C4-2B (cell line): ENCODE measurements at regions not wholly inside any gene's neighbourhood (a gene's known extent, or its start where the extent isn't known, plus 50 kb on each side); places are given as distances from the start of the nearest gene placed in this dataset.

Experiments used
- H3K27ac ChIP-seq: fragments of 450-650 bp; 2 replicates; pipeline ENCODE4 v1.5.1; 2017
- ZFX ChIP-seq: fragments of 450-650 bp; IDR thresholded peaks from 2 replicates; pipeline ENCODE4 v1.6.1; 2017
- TF ChIP-seq, protein P1 (sequence below): fragments of 450-650 bp; conservative IDR thresholded peaks from 2 replicates; pipeline ENCODE4 v1.5.1; 2017; ENCODE audit warnings: mild to moderate bottlenecking

DNA sequence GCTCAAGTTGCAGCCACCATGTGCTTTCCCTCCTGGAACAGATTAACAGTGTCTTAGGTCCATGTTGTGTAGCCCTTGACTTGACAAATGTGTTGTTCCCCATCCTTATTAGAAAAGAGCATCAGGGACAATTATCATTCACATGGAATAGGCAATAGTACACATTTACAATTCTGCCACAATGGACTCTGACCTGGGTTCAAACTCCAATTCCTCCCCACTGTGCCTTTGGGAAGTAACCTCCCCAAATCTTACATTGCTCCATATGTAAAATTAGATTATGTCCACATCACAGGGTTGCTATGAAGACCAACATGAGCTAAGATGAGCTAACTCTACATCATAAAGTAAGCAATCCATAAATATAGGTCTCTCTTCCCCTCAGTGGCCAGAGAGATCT is 193.8 kb downstream of the NRP2 start:
- no peak overlapping the region for H3K27ac ChIP-seq
- no peak for TF ChIP-seq ZFX
- TF ChIP-seq, protein P1, sequence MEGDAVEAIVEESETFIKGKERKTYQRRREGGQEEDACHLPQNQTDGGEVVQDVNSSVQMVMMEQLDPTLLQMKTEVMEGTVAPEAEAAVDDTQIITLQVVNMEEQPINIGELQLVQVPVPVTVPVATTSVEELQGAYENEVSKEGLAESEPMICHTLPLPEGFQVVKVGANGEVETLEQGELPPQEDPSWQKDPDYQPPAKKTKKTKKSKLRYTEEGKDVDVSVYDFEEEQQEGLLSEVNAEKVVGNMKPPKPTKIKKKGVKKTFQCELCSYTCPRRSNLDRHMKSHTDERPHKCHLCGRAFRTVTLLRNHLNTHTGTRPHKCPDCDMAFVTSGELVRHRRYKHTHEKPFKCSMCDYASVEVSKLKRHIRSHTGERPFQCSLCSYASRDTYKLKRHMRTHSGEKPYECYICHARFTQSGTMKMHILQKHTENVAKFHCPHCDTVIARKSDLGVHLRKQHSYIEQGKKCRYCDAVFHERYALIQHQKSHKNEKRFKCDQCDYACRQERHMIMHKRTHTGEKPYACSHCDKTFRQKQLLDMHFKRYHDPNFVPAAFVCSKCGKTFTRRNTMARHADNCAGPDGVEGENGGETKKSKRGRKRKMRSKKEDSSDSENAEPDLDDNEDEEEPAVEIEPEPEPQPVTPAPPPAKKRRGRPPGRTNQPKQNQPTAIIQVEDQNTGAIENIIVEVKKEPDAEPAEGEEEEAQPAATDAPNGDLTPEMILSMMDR: no peak

DNA sequence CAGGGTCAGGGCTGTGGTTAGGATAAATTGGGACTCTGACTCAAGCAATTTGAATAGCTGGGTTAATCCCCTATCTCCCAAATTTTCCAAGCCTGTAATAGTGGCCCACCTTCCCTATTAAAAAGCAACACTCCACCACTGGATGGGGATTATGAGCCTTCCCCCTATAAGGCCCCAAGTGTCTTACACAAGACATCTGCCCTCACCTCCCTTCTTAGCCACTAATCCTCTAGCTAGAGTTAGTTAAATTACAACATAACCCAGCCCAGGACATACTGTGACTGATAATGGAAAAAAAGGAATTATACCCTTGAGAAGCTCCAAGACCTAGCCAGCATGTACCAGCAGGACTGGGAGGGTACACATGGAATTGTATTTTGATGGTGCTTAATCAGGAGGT is 190.4 kb downstream of the NRP2 start:
- no peak overlapping the region for H3K27ac ChIP-seq
- TF ChIP-seq ZFX: no peak
- TF ChIP-seq, protein P1: no peak

DNA sequence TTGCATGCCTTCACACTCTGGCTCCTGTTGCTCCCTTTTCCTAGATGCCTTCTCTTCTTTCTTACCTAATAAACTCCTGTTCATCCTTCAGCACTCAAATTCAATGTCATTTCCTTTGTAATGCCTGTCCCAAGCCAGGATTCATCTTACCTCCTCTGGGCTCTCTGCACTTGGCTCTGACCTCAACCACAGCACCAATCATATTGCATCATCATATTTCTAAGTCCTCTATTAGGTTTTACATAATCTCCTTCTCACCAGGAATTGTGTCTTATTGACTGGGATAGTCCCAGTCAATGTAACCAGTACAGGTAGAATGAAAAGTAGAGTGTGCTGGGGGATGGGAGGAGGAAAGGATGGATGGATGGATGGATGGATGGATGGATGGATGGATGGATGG is 187.1 kb downstream of the NRP2 start:
- no peak overlapping the region for H3K27ac ChIP-seq
- TF ChIP-seq, protein P1: no peak
- no peak for TF ChIP-seq ZFX

GRCh38 chr2:205868773-205869333 is 186.6 kb downstream of the NRP2 start:
- TF ChIP-seq, protein P1: no peak
- no peak for TF ChIP-seq ZFX
- H3K27ac ChIP-seq: no peak overlapping the region

DNA sequence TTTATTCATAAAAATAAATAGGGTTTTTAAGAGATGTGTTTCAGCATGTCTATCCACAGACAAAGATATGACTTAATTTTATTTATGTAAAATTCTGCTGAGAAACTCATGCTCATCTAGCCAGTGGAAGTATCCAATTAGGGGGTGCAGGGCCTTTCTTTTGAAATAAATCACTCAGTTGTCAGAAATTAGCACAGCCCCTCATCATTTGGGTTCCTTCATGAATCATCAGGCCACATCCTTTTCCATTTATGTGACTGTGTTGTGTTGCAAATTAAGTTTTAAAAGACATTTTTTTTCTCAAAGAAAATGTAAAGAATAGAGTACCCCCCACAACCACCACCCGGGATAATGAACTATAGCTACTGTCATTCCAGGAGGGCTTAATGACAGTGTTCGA is 185.8 kb downstream of the NRP2 start:
- TF ChIP-seq, protein P1: no peak
- no peak for TF ChIP-seq ZFX
- no peak overlapping the region for H3K27ac ChIP-seq

GRCh38 chr2:205867371-205867770 is 185.1 kb downstream of the NRP2 start:
- TF ChIP-seq, protein P1: no peak
- no peak for TF ChIP-seq ZFX
- H3K27ac ChIP-seq: no peak overlapping the region

- no peak for TF ChIP-seq ZFX
- TF ChIP-seq, protein P1: no peak
These were observed 183.7 kb downstream of the NRP2 start for GRCh38 chr2:205865905-205866441.

More at GRCh38 chr2:205865905-205866441, 183.7 kb downstream of the NRP2 start:
- no peak overlapping the region for H3K27ac ChIP-seq
